Islet precursor cell (in vitro differentiated cells): ENCODE measurements at regions not wholly inside any gene's neighbourhood (a gene's known extent, or its start where the extent isn't known, plus 50 kb on each side); places are given as distances from the start of the nearest gene placed in this dataset.

Experiments
- DNase-seq: peaks from one replicate; pipeline ENCODE4 v3.0.0-alpha.2; 2018

- no peak for DNase-seq
These were observed 298.3 kb downstream of the CDH11 start for GRCh38 chr16:64823481-64824075.

DNA sequence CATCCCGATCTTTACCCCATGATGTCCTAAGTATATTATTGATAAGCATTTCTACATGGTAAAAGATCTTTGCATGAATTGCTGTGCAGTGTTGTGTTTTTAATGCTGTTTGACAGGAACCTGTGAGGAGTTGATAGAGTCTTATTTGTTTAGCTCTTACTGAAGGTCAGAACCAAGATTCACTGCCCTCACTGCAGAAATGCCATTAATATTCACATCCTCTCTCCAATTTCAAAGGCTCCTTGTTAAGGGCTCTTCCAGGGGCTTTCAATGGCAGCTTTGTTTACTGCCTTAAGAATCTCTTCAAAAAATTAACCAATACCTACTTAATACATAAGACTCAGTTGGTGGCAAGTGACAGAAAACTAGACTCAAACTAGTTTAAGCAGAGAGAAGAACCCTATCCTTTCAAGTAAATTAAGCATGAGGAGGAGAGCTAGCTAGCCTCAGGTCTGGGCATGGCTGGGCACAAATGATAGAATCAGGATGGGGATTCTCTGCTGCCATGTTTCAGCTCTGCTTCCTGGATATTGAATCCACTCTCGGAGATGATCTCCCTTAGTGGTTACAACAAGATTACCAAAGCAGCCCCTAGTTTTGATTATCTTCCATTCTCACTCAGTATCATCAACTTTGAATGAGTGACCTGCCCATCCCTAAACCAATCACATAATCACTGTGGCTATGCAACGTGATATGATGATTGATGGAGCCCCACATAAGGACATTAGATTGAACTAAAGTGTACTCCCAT, 311.8 kb downstream of the CDH11 start:
- DNase-seq: no peak

DNA sequence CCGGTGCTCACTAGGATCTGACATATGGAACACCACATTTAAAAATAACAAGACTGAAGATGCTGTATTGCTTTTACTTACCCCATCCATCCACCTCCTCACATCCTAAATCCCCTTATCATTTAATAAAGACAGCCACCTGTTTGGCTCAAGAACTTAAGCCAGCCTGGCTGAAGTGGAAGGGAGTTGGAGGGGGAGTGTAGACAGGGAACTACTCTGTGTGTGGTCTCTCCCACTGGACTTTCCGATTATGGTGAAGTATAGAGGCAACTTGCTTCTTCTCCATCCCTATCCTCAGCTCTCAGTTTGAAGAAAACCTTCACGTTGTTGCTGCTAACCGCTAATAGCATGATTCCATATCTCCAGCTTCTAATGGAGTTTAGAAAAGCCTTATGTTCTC, 313.4 kb downstream of the CDH11 start:
- no peak for DNase-seq

DNA sequence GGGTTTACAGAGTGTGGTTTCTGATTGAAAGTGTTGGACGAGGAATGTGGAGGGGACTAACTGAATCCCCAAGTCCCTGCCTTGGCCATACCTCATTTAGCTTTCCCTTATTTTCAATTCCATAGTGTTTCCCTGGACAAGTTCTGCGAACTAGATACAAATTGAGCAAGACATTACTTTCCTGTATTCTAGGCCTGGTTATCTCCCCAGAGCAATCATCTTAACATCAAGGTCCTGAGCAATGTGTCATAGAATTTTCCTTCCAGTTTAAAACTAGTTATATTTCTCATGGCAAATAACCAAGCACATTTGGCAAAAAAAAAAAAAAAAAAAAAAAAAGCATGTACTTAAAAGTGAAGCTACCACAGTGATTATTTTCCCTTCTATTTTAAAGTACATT, 330.1 kb downstream of the CDH11 start:
- DNase-seq: no peak

GRCh38 chr16:64784635-64785034, 337.2 kb downstream of the CDH11 start:
- DNase-seq: no peak

DNA sequence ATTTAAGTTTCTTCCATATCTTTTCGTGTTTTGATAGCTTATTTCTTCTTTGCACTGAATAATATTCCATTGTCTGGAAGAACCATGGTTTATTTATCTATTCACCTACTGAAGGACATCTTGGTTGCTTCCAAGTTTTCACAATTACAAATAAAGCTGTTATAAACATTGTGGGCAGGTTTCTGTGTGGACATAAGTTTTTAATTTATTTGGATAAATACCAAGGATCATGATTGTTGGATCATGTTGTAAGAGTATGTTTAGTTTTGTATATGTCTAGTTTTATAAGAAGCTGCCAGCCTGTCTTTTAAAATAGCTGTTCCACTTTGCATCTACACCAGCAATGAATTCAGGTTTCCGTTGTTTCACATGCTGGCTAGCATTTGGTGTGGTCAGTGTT, 339.4 kb downstream of the CDH11 start:
- DNase-seq: no peak

- no peak for DNase-seq
These were observed 341.4 kb downstream of the CDH11 start for GRCh38 chr16:64780445-64780844.

GRCh38 chr16:64778777-64779176, 343.1 kb downstream of the CDH11 start:
- no peak for DNase-seq

DNA sequence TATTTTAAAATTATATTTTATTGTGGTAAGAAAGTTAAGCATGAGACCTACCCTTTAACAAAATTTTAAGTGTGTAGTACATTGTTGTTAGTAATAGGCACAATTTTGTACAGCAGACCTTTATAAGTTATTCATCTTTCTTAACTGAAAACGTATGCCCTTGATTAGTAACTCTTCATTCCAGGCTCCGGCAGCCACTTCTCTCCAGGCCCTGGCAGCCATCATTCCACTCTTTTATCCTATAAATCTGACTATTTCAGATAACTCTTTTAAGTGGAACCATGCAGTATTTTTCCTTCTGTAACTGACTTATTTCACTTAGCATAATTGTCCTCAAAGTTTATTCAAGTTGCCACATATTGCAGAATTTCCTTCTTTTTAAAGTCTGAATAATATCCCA, 348.2 kb downstream of the CDH11 start:
- DNase-seq: no peak

DNA sequence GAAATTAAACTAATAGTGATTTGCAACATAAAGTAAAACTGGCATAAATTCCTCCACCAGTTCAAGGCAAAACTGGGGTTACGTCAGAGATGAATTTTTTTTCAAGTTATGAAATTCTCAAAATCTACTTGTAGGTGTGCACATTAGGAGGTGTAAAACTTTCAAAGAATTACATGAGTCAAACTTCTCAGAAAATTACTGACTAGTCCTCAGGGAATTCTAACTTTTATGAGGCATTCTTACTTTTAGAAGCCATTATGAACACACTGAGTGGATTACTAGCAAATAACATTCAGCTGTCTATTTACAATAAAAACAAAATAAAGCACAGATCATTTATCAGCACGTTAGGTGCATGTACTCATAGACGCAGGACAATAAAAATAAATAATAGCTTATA, 348.7 kb downstream of the CDH11 start:
- no peak for DNase-seq

DNA sequence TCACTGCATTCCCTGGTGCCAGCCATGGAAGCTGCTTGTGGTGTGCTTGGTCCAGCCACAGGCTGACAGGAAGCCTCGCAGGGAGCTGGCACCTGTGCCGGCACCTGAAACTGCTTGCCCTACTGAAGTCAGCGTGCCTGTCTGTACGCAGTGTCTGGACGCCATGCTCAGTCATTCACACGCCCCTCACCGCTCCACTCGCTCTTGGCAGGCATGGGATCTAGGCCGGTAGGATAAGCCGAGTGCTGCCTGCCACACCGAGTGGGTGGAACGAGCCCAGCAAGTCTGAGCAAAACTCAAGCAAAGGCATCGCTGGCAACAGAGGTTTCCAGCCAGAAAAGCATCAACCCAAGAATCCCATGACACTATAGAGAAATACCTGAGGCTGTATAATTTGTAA, 350.6 kb downstream of the CDH11 start:
- DNase-seq: no peak

- no peak for DNase-seq
These were observed 359.7 kb downstream of the CDH11 start for GRCh38 chr16:64762211-64762610.

DNA sequence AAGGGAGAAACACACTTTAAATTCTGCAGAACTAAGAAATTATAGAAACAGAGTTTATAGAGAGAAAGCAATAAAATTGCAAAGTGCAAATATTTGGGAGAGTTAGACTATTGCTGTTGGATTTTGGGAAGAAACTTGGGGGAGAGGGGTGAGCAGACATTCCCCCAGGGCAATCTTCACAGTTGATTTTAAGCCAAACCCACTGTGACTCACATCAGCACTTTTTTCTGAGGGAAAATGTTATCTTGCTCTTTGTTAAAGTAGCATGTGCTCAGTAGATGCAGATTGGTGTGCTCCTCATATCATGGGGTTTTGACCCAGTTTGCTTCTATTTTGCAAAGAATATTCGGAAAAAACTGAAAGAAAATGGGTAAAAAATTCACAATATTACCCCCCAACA, 367.6 kb downstream of the CDH11 start:
- DNase-seq: no peak

GRCh38 chr16:64751906-64752305, 370.0 kb downstream of the CDH11 start:
- DNase-seq: no peak

- DNase-seq: no peak
These were observed 372.5 kb downstream of the CDH11 start for GRCh38 chr16:64749346-64749745.

DNA sequence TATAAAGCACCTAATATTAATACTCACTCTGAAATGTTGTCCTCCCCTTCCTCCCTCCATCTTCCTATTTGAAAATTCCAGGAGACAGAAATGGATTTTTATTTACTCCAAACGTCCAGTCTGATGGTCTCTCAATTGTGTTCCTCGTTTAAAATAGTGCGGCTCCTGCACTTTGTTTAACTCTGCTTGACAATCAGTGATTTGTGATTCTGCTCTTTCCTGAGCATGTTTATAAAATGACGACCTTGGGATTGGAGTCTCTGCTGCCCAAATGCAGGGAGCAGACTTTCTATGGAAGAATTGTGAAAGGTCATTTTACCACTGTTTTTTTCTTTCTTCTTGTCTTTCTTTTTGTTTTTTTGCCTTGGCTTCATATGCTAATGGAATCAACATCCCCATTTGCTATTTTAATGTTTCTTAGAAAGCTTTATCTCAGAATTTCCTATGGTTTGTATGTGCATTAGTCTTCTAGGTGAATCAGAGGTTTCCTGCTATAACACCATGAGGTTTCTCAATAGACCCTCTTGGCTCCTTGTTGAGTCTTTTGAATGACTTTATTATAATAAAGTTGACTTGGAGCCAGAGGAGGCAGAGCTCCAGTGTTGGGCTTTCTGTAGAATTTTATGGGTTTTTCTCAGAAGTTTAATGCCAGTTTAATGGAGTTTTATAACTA, 376.5 kb downstream of the CDH11 start:
- DNase-seq: no peak

GRCh38 chr16:64742455-64743223, 379.2 kb downstream of the CDH11 start:
- no peak for DNase-seq

- no peak for DNase-seq
These were observed 381.6 kb downstream of the CDH11 start for GRCh38 chr16:64740261-64740660.

DNA sequence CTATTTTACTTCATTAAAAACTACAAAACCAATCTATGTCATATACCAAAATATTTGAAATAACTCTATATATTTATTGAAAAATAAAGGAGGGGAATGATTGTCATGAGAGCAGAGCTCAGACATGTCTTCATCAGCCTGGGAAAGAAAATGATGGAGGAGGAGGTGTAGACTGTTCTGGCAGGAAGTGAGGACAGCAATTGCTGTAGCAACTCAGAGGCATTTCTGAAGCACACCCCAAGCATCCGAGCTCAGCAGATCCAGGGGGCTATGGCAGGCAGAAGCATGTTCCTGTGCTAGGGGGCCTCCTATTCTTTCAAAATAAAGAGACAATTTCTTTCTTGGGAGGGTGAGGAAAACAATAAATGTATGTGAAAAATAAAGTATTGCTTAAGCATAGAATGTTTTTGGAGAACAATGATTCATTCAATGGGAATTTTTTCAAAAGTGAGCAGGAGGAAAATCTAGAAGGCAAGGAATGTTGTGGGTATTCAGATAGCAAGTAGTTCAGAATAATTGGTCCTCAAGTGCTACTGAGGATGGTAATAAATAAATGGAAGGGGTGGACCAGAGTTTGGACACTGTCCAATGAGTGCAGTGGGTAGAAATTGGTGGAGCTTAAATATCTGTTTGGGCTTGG, 383.4 kb downstream of the CDH11 start:
- DNase-seq: no peak

DNA sequence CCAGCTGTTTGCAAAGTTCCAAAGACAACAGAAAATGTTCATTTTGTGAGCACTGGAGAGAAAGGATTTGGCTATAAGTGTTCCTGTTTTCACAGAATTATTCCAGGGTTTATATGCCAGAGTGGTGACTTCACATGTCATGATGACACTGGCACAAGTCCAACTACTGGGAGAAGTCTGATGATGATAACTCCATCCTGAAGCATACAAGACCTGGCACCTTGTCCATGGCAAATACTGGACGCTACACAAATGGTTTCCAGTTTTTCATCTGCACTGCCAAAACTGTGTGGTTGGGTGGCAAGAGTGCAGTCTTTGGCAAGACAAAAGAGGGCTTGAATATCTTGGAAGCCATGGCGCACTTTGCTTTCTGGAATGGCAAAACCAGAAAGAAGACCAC, 385.0 kb downstream of the CDH11 start:
- DNase-seq: no peak

DNA sequence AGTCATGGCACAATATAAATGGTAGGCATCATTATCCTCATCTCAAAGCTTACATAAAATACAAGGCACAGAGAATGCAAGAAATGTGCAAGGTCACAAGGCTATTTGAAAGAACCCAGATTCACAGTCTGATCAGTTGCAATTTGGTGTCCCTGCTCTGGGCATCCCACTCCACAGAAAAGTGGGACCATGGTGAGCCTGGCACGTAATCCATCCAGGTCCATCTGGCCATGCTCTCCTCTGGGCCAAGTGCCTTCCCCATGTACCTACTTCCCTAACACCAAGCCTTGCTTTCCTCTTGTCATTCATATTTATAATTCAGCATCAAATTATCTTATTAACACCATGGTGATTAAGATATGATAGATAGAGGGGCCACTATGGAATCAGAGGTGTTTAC, 390.0 kb downstream of the CDH11 start:
- no peak for DNase-seq

DNA sequence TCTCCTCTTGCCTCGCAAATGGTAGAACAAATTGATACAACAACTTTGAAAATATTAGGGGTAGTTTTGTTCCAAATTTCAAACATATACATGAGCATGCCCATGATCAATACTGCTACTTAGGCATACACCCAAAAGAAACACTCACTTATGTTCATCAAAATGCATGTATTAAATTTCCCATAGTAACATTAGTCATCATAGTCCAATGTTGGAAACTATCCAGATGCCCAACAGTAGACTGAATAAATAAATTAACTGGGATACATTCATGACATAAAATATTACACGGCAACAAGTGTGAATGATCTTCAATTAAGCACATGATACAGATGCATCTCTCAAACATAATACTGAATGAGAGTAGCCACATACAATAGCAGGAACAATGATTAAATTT, 391.6 kb downstream of the CDH11 start:
- no peak for DNase-seq

DNA sequence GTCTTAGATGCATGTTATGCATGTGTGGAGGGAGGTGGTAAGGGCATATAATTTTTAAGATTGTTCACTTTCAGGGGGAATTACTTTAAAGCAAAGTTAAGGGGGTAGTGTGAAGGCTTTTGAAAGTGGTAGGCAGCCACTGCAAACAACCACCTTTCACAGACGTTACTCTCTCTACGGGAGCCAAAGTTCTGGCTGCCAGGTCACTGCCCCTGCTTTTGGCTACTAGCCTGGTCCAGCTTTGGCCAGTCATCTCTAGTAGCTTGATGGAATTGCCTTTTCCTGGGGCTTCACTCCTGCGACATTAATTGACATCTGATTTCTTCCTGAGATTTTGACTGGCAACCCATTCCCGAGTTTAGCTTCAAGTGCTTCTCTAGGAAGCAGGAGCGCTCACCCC, 397.5 kb downstream of the CDH11 start:
- DNase-seq: no peak
